Sigmoid colon (tissue), 6 donors: ENCODE measurements at regions not wholly inside any gene's neighbourhood (a gene's known extent, or its start where the extent isn't known, plus 50 kb on each side); places are given as distances from the start of the nearest gene placed in this dataset.

Experiments used
- DNase-seq: peaks from one replicate; pipeline ENCODE4 v3.0.0-alpha.2; 2019
- H3K27ac ChIP-seq, 4 donors: fragments of 200-600 bp; sonication (generic); one replicate each; pipeline ENCODE4 v1.5.1; 2016 to 2019; ENCODE audit warnings: mild to moderate bottlenecking in 1 of 4
- H3K27me3 ChIP-seq, 3 donors: fragments of 200-600 bp; sonication (generic); one replicate each; pipeline ENCODE4 v1.5.1; 2019; ENCODE audit warnings: mild to moderate bottlenecking in 1 of 3
- H3K36me3 ChIP-seq, 4 donors: fragments of 200-600 bp; sonication (generic); one replicate each; pipeline ENCODE4 v1.5.1; 2016 to 2019
- H3K4me1 ChIP-seq, 4 donors: fragments of 200-600 bp; sonication (generic); one replicate each; pipeline ENCODE4 v1.5.1; 2017 to 2019
- H3K4me3 ChIP-seq, 4 donors: fragments of 200-600 bp; sonication (generic); one replicate each; pipeline ENCODE4 v1.5.1; 2017 to 2019; ENCODE audit warnings: mild to moderate bottlenecking in 2 of 4, moderate library complexity in 1 of 4
- H3K9me3 ChIP-seq, 4 donors: fragments of 200-600 bp in 3 of 4; sonication (generic) in 3 of 4; one replicate each; pipeline versions ENCODE4 v1.5.1 to v1.6.1; 2013 to 2019
- CTCF ChIP-seq, 4 experiments: fragments of 450-650 bp in 3 of 4; fragments of 200-600 bp in 1 of 4; IDR thresholded peaks; one replicate each; pipeline ENCODE4 v1.5.1; 2016 to 2019; ENCODE audit warnings: antibody characterized with exemption in 4 of 4, mild to moderate bottlenecking in 3 of 4, moderate library complexity in 2 of 4
- EP300 ChIP-seq, 4 donors: sonication (generic); formaldehyde crosslinking; IDR thresholded peaks; one replicate each; pipeline ENCODE4 v1.6.1; 2017; ENCODE audit warnings: antibody characterized with exemption in 4 of 4
- POLR2A ChIP-seq, 2 donors: fragments of 450-650 bp; IDR thresholded peaks; one replicate each; pipeline ENCODE4 v1.6.1; 2016; ENCODE audit warnings: antibody characterized with exemption in 2 of 2, mild to moderate bottlenecking in 2 of 2, moderate library complexity in 2 of 2
- POLR2AphosphoS5 ChIP-seq, 4 donors: sonication (generic); formaldehyde crosslinking; IDR thresholded peaks; one replicate each; pipeline ENCODE4 v1.6.1; 2017; ENCODE audit warnings: antibody characterized with exemption in 4 of 4
- WGBS, 2 donors: extraction: QIAGEN DNeasy Blood & Tissue Kit; methylation state at CpG; one replicate each; pipeline ENCODE4 v1.1.7; 2013; 5-methylcytosine and 5-hydroxymethylcytosine counted together
- intact Hi-C: fragments of 100-400 bp; cut with DNase I; formaldehyde crosslinking; loops from one replicate; pipeline ENCODE4 v1.15.1; 2023
- donor health status: healthy with polysubstance abuse.
- donor health status: healthy.

GRCh38 chr2:83516503-83516902 lies 942.6 kb downstream of the SUCLG1 start:
- Histone ChIP-seq H3K9me3 (no peaks in the 10 kb centered on the region), H3K4me3 (no peak overlapping the region), H3K27me3 (no peaks in the 10 kb centered on the region), H3K36me3 (no peaks in the 10 kb centered on the region), H3K27ac (no peak overlapping the region), H3K4me1 (no peaks in the 10 kb centered on the region)
- intact Hi-C loops = no loop called here
- no peak for DNase-seq
- TF ChIP-seq CTCF (IDR thresholded peaks at IDR 0.05) (no peak), EP300 (IDR thresholded peaks at IDR 0.05) (no peak), POLR2AphosphoS5 (IDR thresholded peaks at IDR 0.05) (no peak), POLR2A (IDR thresholded peaks at IDR 0.05) (no peak)
- WGBS, 2 donors = 54 to 57% methylated on average over 3 of the region's 3 CpGs

DNA sequence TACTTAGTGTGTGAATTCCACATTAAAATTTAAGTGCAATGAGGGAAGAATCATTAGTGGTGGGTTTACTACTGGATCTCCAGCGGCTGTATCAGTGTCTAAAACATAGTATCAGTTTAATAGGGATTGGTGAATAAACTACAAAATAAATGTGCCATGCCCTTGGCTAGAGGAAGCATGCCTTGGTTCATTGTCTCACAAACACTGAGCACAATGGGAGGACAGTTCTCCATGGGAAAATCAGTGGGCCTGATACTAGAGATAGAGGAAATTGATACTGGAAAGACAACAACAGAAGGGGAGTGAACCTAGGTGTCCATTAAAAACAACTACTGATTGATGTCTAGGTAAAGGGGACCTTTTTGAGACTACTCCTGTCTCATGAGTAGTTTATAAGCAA lies 971.6 kb downstream of the SUCLG1 start:
- DNase-seq = no peak
- Histone ChIP-seq H3K27ac (no peak overlapping the region), H3K4me3 (no peak overlapping the region), H3K27me3 (no peaks in the 10 kb centered on the region), H3K9me3 (no peaks in the 10 kb centered on the region), H3K4me1 (no peaks in the 10 kb centered on the region), H3K36me3 (no peaks in the 10 kb centered on the region)
- no peak for TF ChIP-seq CTCF (IDR thresholded peaks at IDR 0.05)
- TF ChIP-seq POLR2A (IDR thresholded peaks at IDR 0.05) = no peak
- TF ChIP-seq POLR2AphosphoS5 (IDR thresholded peaks at IDR 0.05) = no peak
- TF ChIP-seq EP300 (IDR thresholded peaks at IDR 0.05) = no peak
- 67 to 83% methylated on average over 1 of the region's 1 CpG for WGBS, 2 donors
- intact Hi-C loops = no loop called here

GRCh38 chr2:83481436-83481835 lies 977.6 kb downstream of the SUCLG1 start:
- intact Hi-C loops = no loop called here
- DNase-seq = no peak
- Histone ChIP-seq H3K9me3 (no peaks in the 10 kb centered on the region), H3K27me3 (no peaks in the 10 kb centered on the region), H3K4me1 (no peaks in the 10 kb centered on the region), H3K27ac (no peak overlapping the region), H3K36me3 (no peaks in the 10 kb centered on the region), H3K4me3 (no peak overlapping the region)
- TF ChIP-seq EP300 (IDR thresholded peaks at IDR 0.05) (no peak), CTCF (IDR thresholded peaks at IDR 0.05) (no peak), POLR2A (IDR thresholded peaks at IDR 0.05) (no peak), POLR2AphosphoS5 (IDR thresholded peaks at IDR 0.05) (no peak)

- intact Hi-C loops = no loop called here
- Histone ChIP-seq H3K9me3 (no peaks in the 10 kb centered on the region), H3K4me3 (no peak overlapping the region), H3K36me3 (no peaks in the 10 kb centered on the region), H3K27ac (no peak overlapping the region), H3K27me3 (no peaks in the 10 kb centered on the region), H3K4me1 (no peaks in the 10 kb centered on the region)
- 52 to 72% methylated on average over 4 of the region's 4 CpGs for WGBS, 2 donors
- DNase-seq = no peak
- no peak for TF ChIP-seq EP300 (IDR thresholded peaks at IDR 0.05)
- TF ChIP-seq POLR2A (IDR thresholded peaks at IDR 0.05) = no peak
- no peak for TF ChIP-seq CTCF (IDR thresholded peaks at IDR 0.05)
- no peak for TF ChIP-seq POLR2AphosphoS5 (IDR thresholded peaks at IDR 0.05)
These were observed 981.0 kb downstream of the SUCLG1 start for GRCh38 chr2:83478037-83478436.

DNA sequence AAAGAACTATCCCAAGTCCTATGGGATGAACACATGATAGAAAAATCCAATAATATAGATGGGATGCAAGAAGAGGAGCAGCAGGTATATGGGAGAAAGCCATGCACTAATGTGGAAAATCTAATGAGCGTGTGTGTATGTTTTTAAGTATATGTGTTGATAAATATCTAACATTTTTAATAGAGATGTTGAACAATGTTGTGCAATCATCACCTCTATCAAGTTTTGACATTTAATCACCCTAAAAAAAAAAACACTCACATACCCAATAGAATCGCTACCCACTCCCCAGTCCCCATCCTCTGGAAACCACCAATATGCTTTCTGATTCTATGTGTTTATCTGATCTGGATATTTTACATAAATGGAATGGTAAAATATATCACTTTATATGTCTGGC lies 983.7 kb downstream of the SUCLG1 start:
- 91 to 95% methylated on average over 2 of the region's 2 CpGs for WGBS, 2 donors
- Histone ChIP-seq H3K9me3 (no peaks in the 10 kb centered on the region), H3K4me3 (no peak overlapping the region), H3K27ac (no peak overlapping the region), H3K27me3 (no peaks in the 10 kb centered on the region), H3K4me1 (no peaks in the 10 kb centered on the region), H3K36me3 (no peaks in the 10 kb centered on the region)
- DNase-seq = no peak
- no peak for TF ChIP-seq POLR2AphosphoS5 (IDR thresholded peaks at IDR 0.05)
- no peak for TF ChIP-seq CTCF (IDR thresholded peaks at IDR 0.05)
- no peak for TF ChIP-seq EP300 (IDR thresholded peaks at IDR 0.05)
- TF ChIP-seq POLR2A (IDR thresholded peaks at IDR 0.05) = no peak
- intact Hi-C loops = no loop called here
